ENCODE measurements at regions not wholly inside any gene's neighbourhood (a gene's known extent, or its start where the extent isn't known, plus 50 kb on each side); places are given as distances from the start of the nearest gene placed in this dataset.
"Not testable (repeated sequence)": the region's sequence is repeated elsewhere in the genome, so short reads cannot be mapped to it uniquely, and the experiment has no call there.

- Mint-ChIP-seq H3K27me3 (no peaks in the 10 kb centered on the region), H3K4me3 (no peak overlapping the region), H3K27ac (no peak overlapping the region), H3K36me3 (ENCODE audit: low read depth) (peaks cover 52% of the 10 kb centered on the region), H3K9me3 (peaks cover 15% of the 10 kb centered on the region), H3K4me1 (ENCODE audit: low read depth) (no peaks in the 10 kb centered on the region)
- CTCF ChIA-PET = no interaction called here
- Histone ChIP-seq H3K27me3 (ENCODE audit: control insufficient read depth in 1 of 2, insufficient read depth in 2 of 2, low read length in 2 of 2) (no peaks in the 10 kb centered on the region), H3K4me3 (ENCODE audit: low read length) (no peak overlapping the region), H3K27ac (ENCODE audit: low read depth in 1 of 2, low read length in 2 of 2) (no peak overlapping the region), H3K36me3 (ENCODE audit: insufficient read depth, low read length) (peaks cover 5% of the 10 kb centered on the region), H3K4me1 (ENCODE audit: insufficient read depth, low read length) (no peaks in the 10 kb centered on the region), H3K9me3 (ENCODE audit: control insufficient read depth in 1 of 2, insufficient read depth in 1 of 2, low read length in 2 of 2) (peaks cover 9 to 31% of the 10 kb centered on the region in 2 experiments)
- POLR2A ChIA-PET = no interaction called here
- no peak for TF ChIP-seq CTCF (IDR thresholded peaks at IDR 0.05)
- no peak for ATAC-seq (ENCODE audit: poor library complexity)
- no peak for DNase-seq
- intact Hi-C loops (cut with DNase I, micrococcal nuclease) = no loop called here
These were observed 119.7 kb upstream of the KLF14 start for GRCh38 chr7:130853503-130854279.

- Mint-ChIP-seq H3K27me3 (no peaks in the 10 kb centered on the region), H3K4me3 (no peak overlapping the region), H3K36me3 (ENCODE audit: low read depth) (peaks cover 60% of the 10 kb centered on the region), H3K9me3 (peaks cover 17% of the 10 kb centered on the region), H3K27ac (no peak overlapping the region), H3K4me1 (ENCODE audit: low read depth) (no peaks in the 10 kb centered on the region)
- no peak for TF ChIP-seq CTCF (IDR thresholded peaks at IDR 0.05)
- Histone ChIP-seq H3K9me3 (ENCODE audit: control insufficient read depth in 1 of 2, insufficient read depth in 1 of 2, low read length in 2 of 2) (peaks cover 9 to 34% of the 10 kb centered on the region in 2 experiments), H3K27ac (ENCODE audit: low read depth in 1 of 2, low read length in 2 of 2) (no peak overlapping the region), H3K36me3 (ENCODE audit: insufficient read depth, low read length) (peaks cover 5% of the 10 kb centered on the region), H3K4me1 (ENCODE audit: insufficient read depth, low read length) (no peaks in the 10 kb centered on the region), H3K4me3 (ENCODE audit: low read length) (no peak overlapping the region), H3K27me3 (ENCODE audit: control insufficient read depth in 1 of 2, insufficient read depth in 2 of 2, low read length in 2 of 2) (no peaks in the 10 kb centered on the region)
- intact Hi-C loops (cut with DNase I, micrococcal nuclease) = no loop called here
- CTCF ChIA-PET = no interaction called here
- POLR2A ChIA-PET = no interaction called here
- DNase-seq (no peak), ATAC-seq (ENCODE audit: poor library complexity) (no peak)
These were observed 120.5 kb upstream of the KLF14 start for GRCh38 chr7:130854481-130854880.

GRCh38 chr7:130856866-130857265 is 122.9 kb upstream of the KLF14 start:
- intact Hi-C loops (cut with DNase I, micrococcal nuclease) = no loop called here
- no peak for DNase-seq
- no peak overlapping the region for H3K4me3 ChIP-seq (ENCODE audit: low read length)
- H3K36me3 Mint-ChIP-seq (ENCODE audit: low read depth) = peaks cover 84% of the 10 kb centered on the region
- H3K27me3 Mint-ChIP-seq = no peaks in the 10 kb centered on the region
- peaks cover 16 to 49% of the 10 kb centered on the region in 2 experiments for H3K9me3 ChIP-seq (ENCODE audit: control insufficient read depth in 1 of 2, insufficient read depth in 1 of 2, low read length in 2 of 2)
- no peak for ATAC-seq (ENCODE audit: poor library complexity)
- H3K9me3 Mint-ChIP-seq = peaks cover 26% of the 10 kb centered on the region
- POLR2A ChIA-PET = no interaction called here
- no peaks in the 10 kb centered on the region for H3K4me1 ChIP-seq (ENCODE audit: insufficient read depth, low read length)
- peaks cover 6% of the 10 kb centered on the region for H3K36me3 ChIP-seq (ENCODE audit: insufficient read depth, low read length)
- no peak overlapping the region for H3K27ac ChIP-seq (ENCODE audit: low read depth in 1 of 2, low read length in 2 of 2)
- CTCF ChIA-PET = no interaction called here
- H3K4me3 Mint-ChIP-seq = no peak overlapping the region
- TF ChIP-seq CTCF (IDR thresholded peaks at IDR 0.05) = no peak
- no peak overlapping the region for H3K27ac Mint-ChIP-seq
- H3K4me1 Mint-ChIP-seq (ENCODE audit: low read depth) = no peaks in the 10 kb centered on the region
- H3K27me3 ChIP-seq (ENCODE audit: control insufficient read depth in 1 of 2, insufficient read depth in 2 of 2, low read length in 2 of 2) = no peaks in the 10 kb centered on the region

- H3K27ac ChIP-seq (ENCODE audit: low read depth in 1 of 2, low read length in 2 of 2); H3K27me3 Mint-ChIP-seq; H3K4me1 Mint-ChIP-seq (ENCODE audit: low read depth); H3K4me3 ChIP-seq (ENCODE audit: low read length); H3K27ac Mint-ChIP-seq; H3K27me3 ChIP-seq (ENCODE audit: control insufficient read depth in 1 of 2, insufficient read depth in 2 of 2, low read length in 2 of 2); ATAC-seq (ENCODE audit: poor library complexity); H3K4me1 ChIP-seq (ENCODE audit: insufficient read depth, low read length); POLR2A ChIA-PET; DNase-seq; H3K4me3 Mint-ChIP-seq; intact Hi-C loops (cut with DNase I, micrococcal nuclease); CTCF ChIA-PET: not testable (repeated sequence)
- peaks cover 30% of the 10 kb centered on the region for H3K36me3 ChIP-seq (ENCODE audit: insufficient read depth, low read length)
- H3K9me3 ChIP-seq (ENCODE audit: control insufficient read depth in 1 of 2, insufficient read depth in 1 of 2, low read length in 2 of 2) = peaks cover 12 to 46% of the 10 kb centered on the region in 2 experiments
- peaks cover 99% of the 10 kb centered on the region for H3K36me3 Mint-ChIP-seq (ENCODE audit: low read depth)
- H3K9me3 Mint-ChIP-seq = peaks cover 42% of the 10 kb centered on the region
These were observed 126.8 kb upstream of the KLF14 start for GRCh38 chr7:130860832-130861231.
